ENCODE measurements at regions not wholly inside any gene's neighbourhood (a gene's known extent, or its start where the extent isn't known, plus 50 kb on each side); places are given as distances from the start of the nearest gene placed in this dataset.

DNA sequence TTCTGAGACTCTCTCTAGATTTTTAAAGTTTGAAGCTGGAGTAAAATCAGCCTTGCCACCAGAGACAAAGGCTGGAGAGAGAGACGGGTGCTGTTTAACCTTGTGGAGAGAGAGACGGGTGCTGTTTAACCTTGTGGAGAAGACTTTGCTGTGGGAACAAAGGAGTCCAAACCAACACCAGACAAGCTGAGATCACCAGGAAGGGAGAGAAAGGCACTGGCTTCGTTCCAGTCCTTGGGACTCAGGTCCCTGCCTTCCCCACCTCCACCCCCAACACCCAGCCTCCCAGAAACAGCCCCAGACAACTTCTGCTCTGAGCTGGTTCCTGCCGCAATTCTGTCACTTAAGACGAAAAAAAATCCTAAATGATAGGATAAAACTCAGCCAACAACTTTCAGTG lies 1389.3 kb downstream of the AACS start:
- TF ChIP-seq POLR2A (IDR thresholded peaks at IDR 0.05), result no peak
- TF ChIP-seq, protein P1, sequence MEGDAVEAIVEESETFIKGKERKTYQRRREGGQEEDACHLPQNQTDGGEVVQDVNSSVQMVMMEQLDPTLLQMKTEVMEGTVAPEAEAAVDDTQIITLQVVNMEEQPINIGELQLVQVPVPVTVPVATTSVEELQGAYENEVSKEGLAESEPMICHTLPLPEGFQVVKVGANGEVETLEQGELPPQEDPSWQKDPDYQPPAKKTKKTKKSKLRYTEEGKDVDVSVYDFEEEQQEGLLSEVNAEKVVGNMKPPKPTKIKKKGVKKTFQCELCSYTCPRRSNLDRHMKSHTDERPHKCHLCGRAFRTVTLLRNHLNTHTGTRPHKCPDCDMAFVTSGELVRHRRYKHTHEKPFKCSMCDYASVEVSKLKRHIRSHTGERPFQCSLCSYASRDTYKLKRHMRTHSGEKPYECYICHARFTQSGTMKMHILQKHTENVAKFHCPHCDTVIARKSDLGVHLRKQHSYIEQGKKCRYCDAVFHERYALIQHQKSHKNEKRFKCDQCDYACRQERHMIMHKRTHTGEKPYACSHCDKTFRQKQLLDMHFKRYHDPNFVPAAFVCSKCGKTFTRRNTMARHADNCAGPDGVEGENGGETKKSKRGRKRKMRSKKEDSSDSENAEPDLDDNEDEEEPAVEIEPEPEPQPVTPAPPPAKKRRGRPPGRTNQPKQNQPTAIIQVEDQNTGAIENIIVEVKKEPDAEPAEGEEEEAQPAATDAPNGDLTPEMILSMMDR (IDR thresholded peaks at IDR 0.05), result no peak

Data from heart left ventricle (tissue), 13 donors.